Mesothelial cell of epicardium (in vitro differentiated cells): ENCODE measurements at regions not wholly inside any gene's neighbourhood (a gene's known extent, or its start where the extent isn't known, plus 50 kb on each side); places are given as distances from the start of the nearest gene placed in this dataset.

Source experiments
- DNase-seq, 2 experiments: peaks; one replicate each; pipeline ENCODE4 v3.0.0; 2021; ENCODE audit warnings: low spot score in 2 of 2; ENCODE audit not compliant: unreplicated experiment in 2 of 2
- H3K27ac Mint-ChIP-seq: 2 replicates; pipeline ENCODE4 v1.8.0; 2021; ENCODE audit warnings: mixed read lengths
- H3K27me3 Mint-ChIP-seq: 2 replicates; pipeline ENCODE4 v1.8.0; 2021; ENCODE audit warnings: low read depth, mixed read lengths
- H3K36me3 Mint-ChIP-seq: 2 replicates; pipeline ENCODE4 v1.8.0; 2021; ENCODE audit warnings: mixed read lengths
- H3K4me1 Mint-ChIP-seq: 2 replicates; pipeline ENCODE4 v1.8.0; 2021; ENCODE audit warnings: mixed read lengths
- H3K4me3 Mint-ChIP-seq: 2 replicates; pipeline ENCODE4 v1.8.0; 2021; ENCODE audit warnings: mild to moderate bottlenecking, moderate library complexity, mixed read lengths
- H3K9me3 Mint-ChIP-seq: 2 replicates; pipeline ENCODE4 v1.8.0; 2021; ENCODE audit warnings: mixed read lengths
- CTCF ChIP-seq: fragments of 200-600 bp; sonication (generic); IDR thresholded peaks from one replicate; pipeline ENCODE4 v1.5.0; 2021; ENCODE audit warnings: antibody characterized with exemption; ENCODE audit not compliant: unreplicated experiment

GRCh38 chr2:14285812-14286211 lies 346.7 kb upstream of the LRATD1 start:
- Mint-ChIP-seq H3K4me3 (no peak overlapping the region), H3K27me3 (no peaks in the 10 kb centered on the region), H3K4me1 (peaks cover 4% of the 10 kb centered on the region), H3K27ac (no peak overlapping the region), H3K36me3 (no peaks in the 10 kb centered on the region), H3K9me3 (no peaks in the 10 kb centered on the region)
- TF ChIP-seq CTCF, result no peak
- DNase-seq, result no peak

DNA sequence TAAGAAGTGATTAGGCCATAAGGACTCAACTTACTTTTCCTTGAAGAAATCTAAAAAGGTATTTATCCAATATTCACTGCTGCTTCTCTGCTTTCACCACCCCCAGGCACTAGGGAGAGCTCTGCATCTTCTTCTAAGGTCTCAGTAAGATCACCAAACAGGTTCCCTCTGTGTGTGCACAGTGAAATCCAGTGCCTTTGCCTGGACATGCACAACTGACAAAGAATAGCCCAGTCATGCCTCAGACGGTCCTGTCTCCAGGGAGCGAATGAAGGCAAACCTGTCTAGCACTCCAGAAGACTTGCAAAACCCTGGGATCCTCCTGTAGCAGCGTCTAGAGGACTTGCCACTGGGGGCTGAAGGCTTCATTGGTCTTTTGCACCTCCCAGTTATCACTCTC lies 344.5 kb upstream of the LRATD1 start:
- H3K27me3 Mint-ChIP-seq, result no peaks in the 10 kb centered on the region
- no peaks in the 10 kb centered on the region for H3K36me3 Mint-ChIP-seq
- H3K27ac Mint-ChIP-seq, result no peak overlapping the region
- H3K4me3 Mint-ChIP-seq, result no peak overlapping the region
- no peaks in the 10 kb centered on the region for H3K9me3 Mint-ChIP-seq
- H3K4me1 Mint-ChIP-seq, result peaks cover 4% of the 10 kb centered on the region
- no peak for DNase-seq
- no peak for TF ChIP-seq CTCF

DNA sequence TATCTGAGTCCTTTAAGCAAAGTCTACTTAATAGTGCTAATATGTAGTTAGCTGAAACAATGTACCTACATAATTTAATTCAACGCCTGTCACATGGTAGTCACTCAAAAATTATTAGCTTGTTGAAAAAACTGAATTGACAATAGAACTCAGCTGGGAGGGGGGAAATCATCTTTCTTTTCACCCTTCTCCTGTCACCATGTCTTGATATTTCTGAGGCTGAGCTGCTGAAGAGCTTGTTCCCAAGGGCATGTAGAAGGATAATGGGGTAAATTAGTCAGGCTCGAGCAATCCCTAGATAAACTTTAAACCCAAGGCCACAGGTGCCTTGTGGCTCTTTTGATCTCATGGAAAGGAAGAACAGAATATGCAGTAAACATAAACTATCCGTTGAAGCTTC lies 339.6 kb upstream of the LRATD1 start:
- Mint-ChIP-seq H3K27me3 (no peaks in the 10 kb centered on the region), H3K36me3 (no peaks in the 10 kb centered on the region), H3K4me3 (no peak overlapping the region), H3K27ac (no peak overlapping the region), H3K9me3 (no peaks in the 10 kb centered on the region), H3K4me1 (peaks cover 4% of the 10 kb centered on the region)
- no peak for DNase-seq
- TF ChIP-seq CTCF, result no peak

- DNase-seq, result no peak
- no peak overlapping the region for H3K4me3 Mint-ChIP-seq
- no peak overlapping the region for H3K27ac Mint-ChIP-seq
Measured at GRCh38 chr2:14297340-14297739, 335.2 kb upstream of the LRATD1 start.

GRCh38 chr2:14297906-14298305 lies 334.6 kb upstream of the LRATD1 start:
- TF ChIP-seq CTCF, result no peak
- Mint-ChIP-seq H3K9me3 (no peaks in the 10 kb centered on the region), H3K27me3 (no peaks in the 10 kb centered on the region), H3K36me3 (no peaks in the 10 kb centered on the region), H3K4me1 (no peaks in the 10 kb centered on the region), H3K27ac (no peak overlapping the region), H3K4me3 (no peak overlapping the region)
- DNase-seq, result no peak

More at GRCh38 chr2:14297340-14297739, 335.2 kb upstream of the LRATD1 start:
- H3K9me3 Mint-ChIP-seq, result no peaks in the 10 kb centered on the region
- H3K27me3 Mint-ChIP-seq, result no peaks in the 10 kb centered on the region
- no peak for TF ChIP-seq CTCF
- no peaks in the 10 kb centered on the region for H3K36me3 Mint-ChIP-seq
- H3K4me1 Mint-ChIP-seq, result no peaks in the 10 kb centered on the region

DNA sequence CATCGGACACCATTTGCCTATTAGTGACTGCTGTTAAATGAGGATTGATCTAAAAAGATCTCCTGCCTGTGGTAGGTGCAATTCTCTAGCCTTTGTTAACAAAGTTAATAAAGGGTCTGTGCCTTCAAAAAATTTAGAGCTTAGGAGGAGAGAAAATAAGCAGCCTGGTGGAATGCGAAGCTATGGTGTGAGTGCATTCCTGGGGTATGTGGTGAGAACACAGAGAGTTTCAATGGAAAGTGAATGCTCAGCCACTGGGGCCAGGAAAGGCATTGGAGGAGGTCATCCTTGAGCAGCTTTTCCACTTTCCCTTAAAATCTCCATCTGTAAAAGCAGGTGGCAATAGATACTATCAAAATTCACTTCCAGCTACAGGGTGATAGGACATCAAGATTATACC lies 331.2 kb upstream of the LRATD1 start:
- H3K4me1 Mint-ChIP-seq, result no peaks in the 10 kb centered on the region

More for the DNA sequence above, 331.2 kb upstream of the LRATD1 start:
- Mint-ChIP-seq H3K9me3 (no peaks in the 10 kb centered on the region), H3K4me3 (no peak overlapping the region), H3K36me3 (no peaks in the 10 kb centered on the region), H3K27me3 (no peaks in the 10 kb centered on the region), H3K27ac (no peak overlapping the region)
- no peak for DNase-seq
- no peak for TF ChIP-seq CTCF
